WTC11 (cell line): ENCODE measurements at regions not wholly inside any gene's neighbourhood (a gene's known extent, or its start where the extent isn't known, plus 50 kb on each side); places are given as distances from the start of the nearest gene placed in this dataset.

Experiments
- CREB1 ChIP-seq: sonication (generic); formaldehyde crosslinking; IDR thresholded peaks from 2 replicates; pipeline ENCODE4 v1.8.0; 2023; ENCODE audit warnings: mild to moderate bottlenecking, missing genetic modification reagents
- E2F5 ChIP-seq: sonication (generic); formaldehyde crosslinking; IDR thresholded peaks from 2 replicates; pipeline ENCODE4 v1.8.1; 2022; ENCODE audit warnings: mild to moderate bottlenecking, moderate library complexity, missing genetic modification reagents
- HMGA2 ChIP-seq: fragments of 250-450 bp; sonication (Bioruptor Pico); IDR thresholded peaks from 2 replicates; pipeline ENCODE4 v1.4.0; 2021; ENCODE audit warnings: mild to moderate bottlenecking, moderate library complexity
- NR3C1 ChIP-seq: sonication (generic); formaldehyde crosslinking; conservative IDR thresholded peaks from 2 replicates; pipeline ENCODE4 v1.8.1; 2023; ENCODE audit warnings: low read depth, mild to moderate bottlenecking, missing genetic modification reagents
- SMAD4 ChIP-seq: sonication (generic); formaldehyde crosslinking; IDR thresholded peaks from 2 replicates; pipeline ENCODE4 v1.8.0; 2022; ENCODE audit warnings: mild to moderate bottlenecking, missing genetic modification reagents
- TF ChIP-seq, protein P1 (sequence below): sonication (generic); formaldehyde crosslinking; IDR thresholded peaks from 2 replicates; pipeline ENCODE4 v1.8.0; 2022; ENCODE audit warnings: missing genetic modification reagents
- TF ChIP-seq, protein P2 (sequence below): fragments of 250-450 bp; sonication (Bioruptor Pico); IDR thresholded peaks from 2 replicates; pipeline ENCODE4 v1.8.0; 2021; ENCODE audit warnings: mild to moderate bottlenecking
- TF ChIP-seq, protein P3 (sequence below): sonication (generic); formaldehyde crosslinking; IDR thresholded peaks from 2 replicates; pipeline ENCODE4 v1.8.1; 2022; ENCODE audit warnings: mild to moderate bottlenecking, missing genetic modification reagents, moderate library complexity, borderline replicate concordance
- TF ChIP-seq, protein P4 (sequence below): sonication (generic); formaldehyde crosslinking; IDR thresholded peaks from 2 replicates; pipeline ENCODE4 v1.8.0; 2023; ENCODE audit warnings: mild to moderate bottlenecking, missing genetic modification reagents
- TF ChIP-seq, protein P5 (sequence below): sonication (generic); formaldehyde crosslinking; IDR thresholded peaks from 2 replicates; pipeline ENCODE4 v1.8.1; 2023; ENCODE audit warnings: mild to moderate bottlenecking, missing genetic modification reagents, moderate library complexity
- TF ChIP-seq, protein P6 (sequence below): fragments of 250-450 bp; sonication (Bioruptor Pico); IDR thresholded peaks from 2 replicates; pipeline ENCODE4 v1.9.0; 2021; ENCODE audit warnings: mild to moderate bottlenecking, borderline replicate concordance

DNA sequence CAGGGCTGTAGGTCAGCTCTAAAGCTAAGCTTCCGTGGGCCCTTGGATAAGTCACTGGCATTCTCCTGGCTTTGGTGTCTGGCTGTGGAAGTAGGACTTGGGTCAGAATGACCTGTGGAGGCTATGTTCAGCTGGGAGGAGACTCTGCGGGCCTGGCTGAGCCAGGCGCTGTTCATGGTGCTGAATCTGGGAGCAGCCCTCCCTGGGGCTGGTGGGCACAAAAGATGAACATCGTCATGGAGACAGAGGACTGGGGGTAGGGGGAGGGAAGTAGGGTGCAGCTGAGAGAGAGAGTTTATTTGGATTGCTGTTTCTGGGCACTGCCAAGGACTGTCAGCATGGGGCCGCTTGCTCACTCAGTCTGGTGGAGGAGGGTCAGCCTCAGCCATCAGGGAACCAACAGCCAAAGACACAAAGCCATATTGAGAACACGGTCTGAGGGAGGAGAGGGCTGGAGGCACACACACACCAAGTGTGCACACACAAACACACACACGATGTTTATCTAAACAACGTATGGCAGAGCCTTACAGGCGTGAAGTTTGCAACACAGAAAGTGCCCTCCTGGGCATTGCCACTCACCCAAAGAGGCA, 120.7 kb upstream of the LINGO1 start (continued):
- TF ChIP-seq, protein P1, sequence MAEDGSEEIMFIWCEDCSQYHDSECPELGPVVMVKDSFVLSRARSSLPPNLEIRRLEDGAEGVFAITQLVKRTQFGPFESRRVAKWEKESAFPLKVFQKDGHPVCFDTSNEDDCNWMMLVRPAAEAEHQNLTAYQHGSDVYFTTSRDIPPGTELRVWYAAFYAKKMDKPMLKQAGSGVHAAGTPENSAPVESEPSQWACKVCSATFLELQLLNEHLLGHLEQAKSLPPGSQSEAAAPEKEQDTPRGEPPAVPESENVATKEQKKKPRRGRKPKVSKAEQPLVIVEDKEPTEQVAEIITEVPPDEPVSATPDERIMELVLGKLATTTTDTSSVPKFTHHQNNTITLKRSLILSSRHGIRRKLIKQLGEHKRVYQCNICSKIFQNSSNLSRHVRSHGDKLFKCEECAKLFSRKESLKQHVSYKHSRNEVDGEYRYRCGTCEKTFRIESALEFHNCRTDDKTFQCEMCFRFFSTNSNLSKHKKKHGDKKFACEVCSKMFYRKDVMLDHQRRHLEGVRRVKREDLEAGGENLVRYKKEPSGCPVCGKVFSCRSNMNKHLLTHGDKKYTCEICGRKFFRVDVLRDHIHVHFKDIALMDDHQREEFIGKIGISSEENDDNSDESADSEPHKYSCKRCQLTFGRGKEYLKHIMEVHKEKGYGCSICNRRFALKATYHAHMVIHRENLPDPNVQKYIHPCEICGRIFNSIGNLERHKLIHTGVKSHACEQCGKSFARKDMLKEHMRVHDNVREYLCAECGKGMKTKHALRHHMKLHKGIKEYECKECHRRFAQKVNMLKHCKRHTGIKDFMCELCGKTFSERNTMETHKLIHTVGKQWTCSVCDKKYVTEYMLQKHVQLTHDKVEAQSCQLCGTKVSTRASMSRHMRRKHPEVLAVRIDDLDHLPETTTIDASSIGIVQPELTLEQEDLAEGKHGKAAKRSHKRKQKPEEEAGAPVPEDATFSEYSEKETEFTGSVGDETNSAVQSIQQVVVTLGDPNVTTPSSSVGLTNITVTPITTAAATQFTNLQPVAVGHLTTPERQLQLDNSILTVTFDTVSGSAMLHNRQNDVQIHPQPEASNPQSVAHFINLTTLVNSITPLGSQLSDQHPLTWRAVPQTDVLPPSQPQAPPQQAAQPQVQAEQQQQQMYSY, result no peak
- no peak for TF ChIP-seq NR3C1
- TF ChIP-seq, protein P2, sequence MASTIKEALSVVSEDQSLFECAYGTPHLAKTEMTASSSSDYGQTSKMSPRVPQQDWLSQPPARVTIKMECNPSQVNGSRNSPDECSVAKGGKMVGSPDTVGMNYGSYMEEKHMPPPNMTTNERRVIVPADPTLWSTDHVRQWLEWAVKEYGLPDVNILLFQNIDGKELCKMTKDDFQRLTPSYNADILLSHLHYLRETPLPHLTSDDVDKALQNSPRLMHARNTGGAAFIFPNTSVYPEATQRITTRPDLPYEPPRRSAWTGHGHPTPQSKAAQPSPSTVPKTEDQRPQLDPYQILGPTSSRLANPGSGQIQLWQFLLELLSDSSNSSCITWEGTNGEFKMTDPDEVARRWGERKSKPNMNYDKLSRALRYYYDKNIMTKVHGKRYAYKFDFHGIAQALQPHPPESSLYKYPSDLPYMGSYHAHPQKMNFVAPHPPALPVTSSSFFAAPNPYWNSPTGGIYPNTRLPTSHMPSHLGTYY (CRISPR knock-in tag), result no peak
- TF ChIP-seq E2F5 (CRISPR knock-in tag), result no peak
- TF ChIP-seq CREB1 (CRISPR knock-in tag), result no peak
- TF ChIP-seq, protein P3, sequence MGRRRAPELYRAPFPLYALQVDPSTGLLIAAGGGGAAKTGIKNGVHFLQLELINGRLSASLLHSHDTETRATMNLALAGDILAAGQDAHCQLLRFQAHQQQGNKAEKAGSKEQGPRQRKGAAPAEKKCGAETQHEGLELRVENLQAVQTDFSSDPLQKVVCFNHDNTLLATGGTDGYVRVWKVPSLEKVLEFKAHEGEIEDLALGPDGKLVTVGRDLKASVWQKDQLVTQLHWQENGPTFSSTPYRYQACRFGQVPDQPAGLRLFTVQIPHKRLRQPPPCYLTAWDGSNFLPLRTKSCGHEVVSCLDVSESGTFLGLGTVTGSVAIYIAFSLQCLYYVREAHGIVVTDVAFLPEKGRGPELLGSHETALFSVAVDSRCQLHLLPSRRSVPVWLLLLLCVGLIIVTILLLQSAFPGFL (CRISPR knock-in tag), result no peak
- TF ChIP-seq, protein P4, sequence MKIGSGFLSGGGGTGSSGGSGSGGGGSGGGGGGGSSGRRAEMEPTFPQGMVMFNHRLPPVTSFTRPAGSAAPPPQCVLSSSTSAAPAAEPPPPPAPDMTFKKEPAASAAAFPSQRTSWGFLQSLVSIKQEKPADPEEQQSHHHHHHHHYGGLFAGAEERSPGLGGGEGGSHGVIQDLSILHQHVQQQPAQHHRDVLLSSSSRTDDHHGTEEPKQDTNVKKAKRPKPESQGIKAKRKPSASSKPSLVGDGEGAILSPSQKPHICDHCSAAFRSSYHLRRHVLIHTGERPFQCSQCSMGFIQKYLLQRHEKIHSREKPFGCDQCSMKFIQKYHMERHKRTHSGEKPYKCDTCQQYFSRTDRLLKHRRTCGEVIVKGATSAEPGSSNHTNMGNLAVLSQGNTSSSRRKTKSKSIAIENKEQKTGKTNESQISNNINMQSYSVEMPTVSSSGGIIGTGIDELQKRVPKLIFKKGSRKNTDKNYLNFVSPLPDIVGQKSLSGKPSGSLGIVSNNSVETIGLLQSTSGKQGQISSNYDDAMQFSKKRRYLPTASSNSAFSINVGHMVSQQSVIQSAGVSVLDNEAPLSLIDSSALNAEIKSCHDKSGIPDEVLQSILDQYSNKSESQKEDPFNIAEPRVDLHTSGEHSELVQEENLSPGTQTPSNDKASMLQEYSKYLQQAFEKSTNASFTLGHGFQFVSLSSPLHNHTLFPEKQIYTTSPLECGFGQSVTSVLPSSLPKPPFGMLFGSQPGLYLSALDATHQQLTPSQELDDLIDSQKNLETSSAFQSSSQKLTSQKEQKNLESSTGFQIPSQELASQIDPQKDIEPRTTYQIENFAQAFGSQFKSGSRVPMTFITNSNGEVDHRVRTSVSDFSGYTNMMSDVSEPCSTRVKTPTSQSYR (CRISPR knock-in tag), result 0 out of 2 replicates have a peak, but pooled peaks have one; percentile 39
- TF ChIP-seq HMGA2 (CRISPR knock-in tag), result no peak
- peak; percentile 69; the same call in 1 of the 2 replicates for TF ChIP-seq SMAD4 (CRISPR knock-in tag)
- TF ChIP-seq, protein P5, sequence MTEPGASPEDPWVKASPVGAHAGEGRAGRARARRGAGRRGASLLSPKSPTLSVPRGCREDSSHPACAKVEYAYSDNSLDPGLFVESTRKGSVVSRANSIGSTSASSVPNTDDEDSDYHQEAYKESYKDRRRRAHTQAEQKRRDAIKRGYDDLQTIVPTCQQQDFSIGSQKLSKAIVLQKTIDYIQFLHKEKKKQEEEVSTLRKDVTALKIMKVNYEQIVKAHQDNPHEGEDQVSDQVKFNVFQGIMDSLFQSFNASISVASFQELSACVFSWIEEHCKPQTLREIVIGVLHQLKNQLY (CRISPR knock-in tag), result peak; percentile 69; the same call in 1 of the 2 replicates
- TF ChIP-seq, protein P6, sequence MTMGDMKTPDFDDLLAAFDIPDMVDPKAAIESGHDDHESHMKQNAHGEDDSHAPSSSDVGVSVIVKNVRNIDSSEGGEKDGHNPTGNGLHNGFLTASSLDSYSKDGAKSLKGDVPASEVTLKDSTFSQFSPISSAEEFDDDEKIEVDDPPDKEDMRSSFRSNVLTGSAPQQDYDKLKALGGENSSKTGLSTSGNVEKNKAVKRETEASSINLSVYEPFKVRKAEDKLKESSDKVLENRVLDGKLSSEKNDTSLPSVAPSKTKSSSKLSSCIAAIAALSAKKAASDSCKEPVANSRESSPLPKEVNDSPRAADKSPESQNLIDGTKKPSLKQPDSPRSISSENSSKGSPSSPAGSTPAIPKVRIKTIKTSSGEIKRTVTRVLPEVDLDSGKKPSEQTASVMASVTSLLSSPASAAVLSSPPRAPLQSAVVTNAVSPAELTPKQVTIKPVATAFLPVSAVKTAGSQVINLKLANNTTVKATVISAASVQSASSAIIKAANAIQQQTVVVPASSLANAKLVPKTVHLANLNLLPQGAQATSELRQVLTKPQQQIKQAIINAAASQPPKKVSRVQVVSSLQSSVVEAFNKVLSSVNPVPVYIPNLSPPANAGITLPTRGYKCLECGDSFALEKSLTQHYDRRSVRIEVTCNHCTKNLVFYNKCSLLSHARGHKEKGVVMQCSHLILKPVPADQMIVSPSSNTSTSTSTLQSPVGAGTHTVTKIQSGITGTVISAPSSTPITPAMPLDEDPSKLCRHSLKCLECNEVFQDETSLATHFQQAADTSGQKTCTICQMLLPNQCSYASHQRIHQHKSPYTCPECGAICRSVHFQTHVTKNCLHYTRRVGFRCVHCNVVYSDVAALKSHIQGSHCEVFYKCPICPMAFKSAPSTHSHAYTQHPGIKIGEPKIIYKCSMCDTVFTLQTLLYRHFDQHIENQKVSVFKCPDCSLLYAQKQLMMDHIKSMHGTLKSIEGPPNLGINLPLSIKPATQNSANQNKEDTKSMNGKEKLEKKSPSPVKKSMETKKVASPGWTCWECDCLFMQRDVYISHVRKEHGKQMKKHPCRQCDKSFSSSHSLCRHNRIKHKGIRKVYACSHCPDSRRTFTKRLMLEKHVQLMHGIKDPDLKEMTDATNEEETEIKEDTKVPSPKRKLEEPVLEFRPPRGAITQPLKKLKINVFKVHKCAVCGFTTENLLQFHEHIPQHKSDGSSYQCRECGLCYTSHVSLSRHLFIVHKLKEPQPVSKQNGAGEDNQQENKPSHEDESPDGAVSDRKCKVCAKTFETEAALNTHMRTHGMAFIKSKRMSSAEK (CRISPR knock-in tag), result no peak
